Peyer's patch (tissue), 4 donors: ENCODE measurements at regions not wholly inside any gene's neighbourhood (a gene's known extent, or its start where the extent isn't known, plus 50 kb on each side); places are given as distances from the start of the nearest gene placed in this dataset.

Experiments used
- POLR2A ChIP-seq, 2 donors: fragments of 450-650 bp; IDR thresholded peaks; one replicate each; pipeline ENCODE4 v1.5.1; 2017; ENCODE audit warnings: antibody characterized with exemption in 2 of 2, mild to moderate bottlenecking in 2 of 2, moderate library complexity in 2 of 2
- TF ChIP-seq, protein P1 (sequence below), 6 experiments: fragments of 450-650 bp in 4 of 6; fragments of 200-600 bp in 2 of 6; sonication (generic) in 1 of 6; IDR thresholded peaks; one replicate each; pipeline ENCODE4 v1.5.1; 2017 to 2019; ENCODE audit warnings: antibody characterized with exemption in 6 of 6, mild to moderate bottlenecking in 3 of 6, moderate library complexity in 1 of 6

DNA sequence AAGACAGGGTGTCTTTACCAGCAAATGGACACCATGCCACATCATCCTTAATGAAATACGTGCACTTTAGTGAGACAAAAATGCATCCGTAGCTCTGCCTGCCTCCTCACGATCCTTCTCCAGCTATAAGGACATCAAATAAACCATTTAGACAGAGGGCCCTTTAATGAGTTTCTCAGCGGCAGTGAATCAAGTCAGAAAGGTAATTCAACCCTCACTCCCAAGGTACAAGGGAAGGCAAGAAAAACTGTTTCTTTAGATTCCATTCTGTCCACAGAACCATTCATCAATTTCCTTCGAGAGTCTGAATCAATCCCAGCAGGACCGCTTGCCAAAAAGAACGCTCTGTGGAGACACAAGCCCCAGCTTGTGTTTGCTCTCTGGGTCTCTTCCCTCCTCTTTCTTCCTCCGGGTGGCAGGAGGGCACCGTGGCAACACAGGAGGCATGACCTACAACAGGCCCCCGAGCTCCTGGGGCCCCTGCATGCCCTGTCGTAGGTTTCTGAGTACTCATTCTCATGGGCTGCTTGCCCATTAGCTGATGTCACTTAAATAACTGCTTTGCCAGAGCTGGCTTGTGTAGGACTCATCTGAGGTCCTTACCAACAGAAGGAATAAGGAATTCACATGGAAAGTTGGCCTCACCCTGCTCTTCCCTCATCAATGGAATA lies 297.8 kb upstream of the PRKCQ start:
- TF ChIP-seq, protein P1, sequence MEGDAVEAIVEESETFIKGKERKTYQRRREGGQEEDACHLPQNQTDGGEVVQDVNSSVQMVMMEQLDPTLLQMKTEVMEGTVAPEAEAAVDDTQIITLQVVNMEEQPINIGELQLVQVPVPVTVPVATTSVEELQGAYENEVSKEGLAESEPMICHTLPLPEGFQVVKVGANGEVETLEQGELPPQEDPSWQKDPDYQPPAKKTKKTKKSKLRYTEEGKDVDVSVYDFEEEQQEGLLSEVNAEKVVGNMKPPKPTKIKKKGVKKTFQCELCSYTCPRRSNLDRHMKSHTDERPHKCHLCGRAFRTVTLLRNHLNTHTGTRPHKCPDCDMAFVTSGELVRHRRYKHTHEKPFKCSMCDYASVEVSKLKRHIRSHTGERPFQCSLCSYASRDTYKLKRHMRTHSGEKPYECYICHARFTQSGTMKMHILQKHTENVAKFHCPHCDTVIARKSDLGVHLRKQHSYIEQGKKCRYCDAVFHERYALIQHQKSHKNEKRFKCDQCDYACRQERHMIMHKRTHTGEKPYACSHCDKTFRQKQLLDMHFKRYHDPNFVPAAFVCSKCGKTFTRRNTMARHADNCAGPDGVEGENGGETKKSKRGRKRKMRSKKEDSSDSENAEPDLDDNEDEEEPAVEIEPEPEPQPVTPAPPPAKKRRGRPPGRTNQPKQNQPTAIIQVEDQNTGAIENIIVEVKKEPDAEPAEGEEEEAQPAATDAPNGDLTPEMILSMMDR (IDR thresholded peaks at IDR 0.05): no peak
- TF ChIP-seq POLR2A (IDR thresholded peaks at IDR 0.05): no peak
